H1 (cell line): ENCODE measurements at regions not wholly inside any gene's neighbourhood (a gene's known extent, or its start where the extent isn't known, plus 50 kb on each side); places are given as distances from the start of the nearest gene placed in this dataset.

ENCODE experiments used
- CTCF ChIA-PET: fragments of 300-600 bp; sonication (Branson Sonifier 250); formaldehyde crosslinking; loops from one replicate; lab custom pipeline; 2021; ENCODE audit not compliant: partially characterized antibody; lab: Charles Lee
- POLR2A ChIA-PET: fragments of 300-600 bp; sonication (Branson Sonifier 250); formaldehyde crosslinking; loops from one replicate; lab custom pipeline; 2021; ENCODE audit warnings: inconsistent platforms; ENCODE audit not compliant: partially characterized antibody; lab: Charles Lee
- DNase-seq, 2 experiments: peaks; one replicate each; pipeline versions ENCODE4 v3.0.0 to v3.0.0-alpha.2; 2010 to 2022; ENCODE audit warnings: low spot score in 2 of 2, low read depth in 1 of 2, mixed read lengths in 1 of 2
- FAIRE-seq: peaks from 2 replicates; lab custom pipeline; 2011; peaks lifted over from hg19 to GRCh38; lab: Jason Lieb, UNC
- H2AFZ ChIP-seq: 2 replicates; pipeline ENCODE4 v1.8.1; 2012; ENCODE audit warnings: low read length, inconsistent platforms
- H2AK5ac ChIP-seq: 2 replicates; pipeline ENCODE4 v1.6.1; 2013; ENCODE audit warnings: low read depth, low read length
- H2BK120ac ChIP-seq: replicated peaks from 2 replicates; pipeline ENCODE3; 2013; ENCODE audit warnings: low read depth, low read length, inconsistent platforms
- H2BK12ac ChIP-seq: 2 replicates; pipeline ENCODE4 v1.6.1; 2013; ENCODE audit warnings: low read depth, low read length
- H2BK15ac ChIP-seq: 2 replicates; pipeline ENCODE4 v1.6.1; 2013; ENCODE audit warnings: low read length
- H2BK20ac ChIP-seq: 2 replicates; pipeline ENCODE4 v1.6.1; 2013; ENCODE audit warnings: low read length
- H2BK5ac ChIP-seq: 2 replicates; pipeline ENCODE4 v1.6.1; 2013; ENCODE audit warnings: low read depth, low read length
- H3K14ac ChIP-seq: 2 replicates; pipeline ENCODE4 v1.6.1; 2013; ENCODE audit warnings: inconsistent platforms; ENCODE audit not compliant: insufficient read length
- H3K18ac ChIP-seq: 2 replicates; pipeline ENCODE4 v1.6.1; 2013; ENCODE audit warnings: low read length; ENCODE audit errors: extremely low read depth
- H3K23ac ChIP-seq: 2 replicates; pipeline ENCODE4 v1.6.1; 2013; ENCODE audit warnings: inconsistent platforms; ENCODE audit not compliant: insufficient read length
- H3K23me2 ChIP-seq: 2 replicates; pipeline ENCODE4 v1.6.1; 2013; ENCODE audit warnings: low read depth, low read length
- H3K27ac ChIP-seq: 2 replicates; pipeline ENCODE4 v1.6.1; 2011; ENCODE audit warnings: low read depth, low read length, inconsistent platforms
- H3K27me3 ChIP-seq, 4 experiments: replicated peaks in 1 of 4; 1 replicate in 1 of 4; 2 replicates in 3 of 4; pipeline versions ENCODE4 v1.6.1 to v1.8.1; 2011 to 2013; ENCODE audit warnings: low read length in 3 of 4, mild to moderate bottlenecking in 3 of 4, inconsistent platforms in 2 of 4, mixed read lengths in 2 of 4, moderate library complexity in 1 of 4; ENCODE audit not compliant: control insufficient read depth in 3 of 4, insufficient read depth in 3 of 4; ENCODE audit errors: extremely low read depth in 1 of 4
- H3K36me3 ChIP-seq, 4 experiments: 2 replicates each; pipeline versions ENCODE4 v1.6.1 to v1.8.1; 2011 to 2013; ENCODE audit warnings: mild to moderate bottlenecking in 4 of 4, low read length in 3 of 4, moderate library complexity in 2 of 4, control low read depth in 1 of 4, inconsistent platforms in 1 of 4; ENCODE audit not compliant: insufficient read depth in 4 of 4, control insufficient read depth in 2 of 4
- H3K4ac ChIP-seq: replicated peaks from 2 replicates; pipeline ENCODE3; 2013; ENCODE audit warnings: low read length, low read depth, mixed read lengths, inconsistent platforms; ENCODE audit not compliant: insufficient read length
- H3K4me1 ChIP-seq, 4 experiments: replicated peaks in 1 of 4; 1 replicate in 1 of 4; 2 replicates in 3 of 4; pipeline versions ENCODE4 v1.6.1 to v1.8.1; 2011 to 2013; ENCODE audit warnings: low read length in 3 of 4, inconsistent platforms in 2 of 4, mixed read lengths in 1 of 4; ENCODE audit not compliant: insufficient read depth in 4 of 4, control insufficient read depth in 3 of 4
- H3K4me2 ChIP-seq, 2 experiments: 2 replicates each; pipeline versions ENCODE4 v1.6.1 to v1.8.1; 2011 to 2013; ENCODE audit warnings: low read depth in 2 of 2, low read length in 2 of 2, control low read depth in 1 of 2, inconsistent platforms in 1 of 2, mild to moderate bottlenecking in 1 of 2; ENCODE audit not compliant: insufficient read depth in 1 of 2
- H3K4me3 ChIP-seq, 4 experiments: fragments of 200-600, 300-600 bp in 1 of 4; sonication (generic), shearing (Covaris generic), sonication (Bioruptor Twin) in 1 of 4; 2 replicates each; pipeline versions ENCODE4 v1.5.1 to v1.8.1; 2011 to 2016; ENCODE audit warnings: low read length in 4 of 4, low read depth in 3 of 4, control low read depth in 2 of 4, inconsistent platforms in 2 of 4, mild to moderate bottlenecking in 2 of 4, mixed read lengths in 1 of 4, moderate library complexity in 1 of 4; ENCODE audit not compliant: insufficient read depth in 2 of 4; ENCODE audit errors: extremely low read depth in 1 of 4
- H3K56ac ChIP-seq: replicated peaks from 2 replicates; pipeline ENCODE3; 2013; ENCODE audit warnings: low read depth, mild to moderate bottlenecking, mixed read lengths, low read length, inconsistent platforms; ENCODE audit not compliant: insufficient read length
- H3K79me1 ChIP-seq: 2 replicates; pipeline ENCODE4 v1.6.1; 2013; ENCODE audit warnings: low read depth, low read length, control low read depth
- H3K79me2 ChIP-seq, 2 experiments: 2 replicates each; pipeline versions ENCODE4 v1.6.1 to v1.8.1; 2012 to 2013; ENCODE audit warnings: low read length in 2 of 2, mild to moderate bottlenecking in 2 of 2, inconsistent platforms in 1 of 2; ENCODE audit not compliant: insufficient read depth in 2 of 2, control insufficient read depth in 1 of 2
- H3K9ac ChIP-seq, 4 experiments: replicated peaks in 1 of 4; 1 replicate in 1 of 4; 2 replicates in 3 of 4; pipeline versions ENCODE4 v1.6.1 to v1.8.1; 2011 to 2013; ENCODE audit warnings: low read depth in 3 of 4, low read length in 3 of 4, control low read depth in 2 of 4, mild to moderate bottlenecking in 2 of 4, moderate library complexity in 2 of 4, inconsistent platforms in 1 of 4; ENCODE audit errors: extremely low read depth in 1 of 4
- H3K9me3 ChIP-seq, 2 experiments: 2 replicates each; pipeline versions ENCODE4 v1.6.1 to v1.8.1; 2012 to 2013; ENCODE audit warnings: mild to moderate bottlenecking in 2 of 2, moderate library complexity in 2 of 2, control low read depth in 1 of 2, inconsistent platforms in 1 of 2, low read depth in 1 of 2, low read length in 1 of 2, mixed read lengths in 1 of 2; ENCODE audit not compliant: insufficient read depth in 2 of 2
- H4K20me1 ChIP-seq, 2 experiments: replicated peaks in 1 of 2; 2 replicates each; pipeline versions ENCODE3 to v1.8.1; 2011 to 2013; ENCODE audit warnings: inconsistent platforms in 2 of 2, low read length in 2 of 2, mild to moderate bottlenecking in 1 of 2; ENCODE audit not compliant: insufficient read depth in 2 of 2, control insufficient read depth in 1 of 2
- H4K5ac ChIP-seq: 2 replicates; pipeline ENCODE4 v1.6.1; 2013; ENCODE audit warnings: low read length, low read depth, mixed read lengths, inconsistent platforms; ENCODE audit not compliant: insufficient read length
- H4K8ac ChIP-seq: 2 replicates; pipeline ENCODE4 v1.8.0; 2013; ENCODE audit warnings: mild to moderate bottlenecking, moderate library complexity, low read length, inconsistent platforms; ENCODE audit not compliant: insufficient read depth; ENCODE audit errors: extremely low read depth
- H4K91ac ChIP-seq: replicated peaks from 2 replicates; pipeline ENCODE3; 2013; ENCODE audit warnings: low read length, mixed read lengths, inconsistent platforms; ENCODE audit not compliant: insufficient read length
- MAFK ChIP-seq: IDR thresholded peaks from 2 replicates; pipeline ENCODE4 v1.6.1; 2012; ENCODE audit warnings: low read depth, mild to moderate bottlenecking, improper control_type of control experiment, low read length
- WGBS, 2 experiments: shearing (Covaris generic) in 1 of 2; methylation state at CpG; one replicate each; pipeline versions ENCODE4 v1.1.6 to v1.1.7; 2013 to 2015; ENCODE audit warnings: low lambda C conversion rate in 2 of 2, mixed read lengths in 2 of 2, inconsistent platforms in 1 of 2, low coverage in 1 of 2, missing lambda C conversion rate in 1 of 2; ENCODE audit not compliant: insufficient replicate concordance in 2 of 2, insufficient coverage in 1 of 2, insufficient read length in 1 of 2; ENCODE audit errors: extremely low coverage in 1 of 2, missing lambda C conversion rate in 1 of 2; 5-methylcytosine and 5-hydroxymethylcytosine counted together
- TF ChIP-seq, protein P1 (sequence below), 3 experiments: IDR thresholded peaks; 1 replicate in 2 of 3; 2 replicates in 1 of 3; pipeline versions ENCODE4 v1.5.1 to v1.6.1; 2011; ENCODE audit warnings: low read length in 3 of 3, mild to moderate bottlenecking in 3 of 3, inconsistent platforms in 2 of 3, low read depth in 1 of 3, moderate library complexity in 1 of 3; ENCODE audit not compliant: insufficient read depth in 1 of 3; ENCODE audit errors: control extremely low read depth in 1 of 3

DNA sequence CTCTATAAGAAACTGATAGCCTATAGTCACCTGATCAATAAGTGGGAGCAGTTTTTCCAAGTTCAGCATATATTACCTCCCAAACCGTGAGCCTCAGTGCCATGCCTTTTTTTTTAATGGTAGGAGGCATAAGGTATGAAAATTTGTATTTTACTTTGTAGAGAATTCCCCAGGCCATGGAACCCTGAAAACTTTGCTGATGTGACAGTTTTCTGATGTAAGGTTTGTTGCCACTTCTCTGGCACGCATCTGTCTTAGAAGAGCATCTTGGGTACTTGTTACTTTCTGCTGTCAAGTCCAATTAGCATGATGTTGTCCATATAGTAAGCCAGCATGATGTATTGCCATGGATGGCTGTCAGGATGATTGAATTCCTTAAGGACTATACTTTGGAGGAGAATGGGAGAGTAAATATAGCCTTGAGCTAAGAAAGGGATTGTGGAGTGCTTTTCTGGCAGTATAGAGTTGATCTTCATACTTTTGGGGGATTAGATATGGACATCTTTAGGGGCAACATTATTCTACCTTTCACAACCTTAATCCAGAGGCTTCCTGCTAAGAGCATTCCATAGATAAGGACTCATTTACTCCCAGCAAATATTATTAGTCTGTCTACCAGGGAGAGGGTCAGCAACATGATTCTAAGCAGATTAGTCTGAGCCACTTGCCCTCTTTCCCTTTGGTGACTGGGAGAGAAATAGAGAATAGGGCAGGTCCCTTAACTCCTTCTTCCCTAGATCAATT, 389.6 kb downstream of the YTHDC2 start:
- H3K79me2 ChIP-seq, result no peaks in the 10 kb centered on the region
- H4K8ac ChIP-seq, result no peak overlapping the region
- H3K56ac ChIP-seq, result no peak overlapping the region
- no peak overlapping the region for H3K27ac ChIP-seq
- H3K79me1 ChIP-seq, result no peaks in the 10 kb centered on the region
- TF ChIP-seq, protein P1, sequence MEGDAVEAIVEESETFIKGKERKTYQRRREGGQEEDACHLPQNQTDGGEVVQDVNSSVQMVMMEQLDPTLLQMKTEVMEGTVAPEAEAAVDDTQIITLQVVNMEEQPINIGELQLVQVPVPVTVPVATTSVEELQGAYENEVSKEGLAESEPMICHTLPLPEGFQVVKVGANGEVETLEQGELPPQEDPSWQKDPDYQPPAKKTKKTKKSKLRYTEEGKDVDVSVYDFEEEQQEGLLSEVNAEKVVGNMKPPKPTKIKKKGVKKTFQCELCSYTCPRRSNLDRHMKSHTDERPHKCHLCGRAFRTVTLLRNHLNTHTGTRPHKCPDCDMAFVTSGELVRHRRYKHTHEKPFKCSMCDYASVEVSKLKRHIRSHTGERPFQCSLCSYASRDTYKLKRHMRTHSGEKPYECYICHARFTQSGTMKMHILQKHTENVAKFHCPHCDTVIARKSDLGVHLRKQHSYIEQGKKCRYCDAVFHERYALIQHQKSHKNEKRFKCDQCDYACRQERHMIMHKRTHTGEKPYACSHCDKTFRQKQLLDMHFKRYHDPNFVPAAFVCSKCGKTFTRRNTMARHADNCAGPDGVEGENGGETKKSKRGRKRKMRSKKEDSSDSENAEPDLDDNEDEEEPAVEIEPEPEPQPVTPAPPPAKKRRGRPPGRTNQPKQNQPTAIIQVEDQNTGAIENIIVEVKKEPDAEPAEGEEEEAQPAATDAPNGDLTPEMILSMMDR (IDR thresholded peaks at IDR 0.05; ENCODE audit: control extremely low read depth in 1 of 3, insufficient read depth in 1 of 3, low read depth in 1 of 3, low read length in 3 of 3), result no peak
- peak; percentile 51; the same call in 1 of the 2 replicates for TF ChIP-seq MAFK
- no peak overlapping the region for H2BK20ac ChIP-seq
- no peak overlapping the region for H2BK120ac ChIP-seq
- no peaks in the 10 kb centered on the region for H4K20me1 ChIP-seq
- H3K14ac ChIP-seq, result no peak overlapping the region
- no peaks in the 10 kb centered on the region for H3K36me3 ChIP-seq
- CTCF ChIA-PET, result interaction anchor here (0.6 kb wide), 1 partner anchor 18 kb away, joined by 3 read pairs; no protein-coding TSS in a partner anchor
- H3K23ac ChIP-seq, result no peak overlapping the region
- H4K91ac ChIP-seq, result no peak overlapping the region
- H3K4me3 ChIP-seq, result no peak overlapping the region
- WGBS, 2 experiments, result 93% methylated on average over 2 of the region's 2 CpGs; no CpG with 5 or more reads in 1 of the 2 experiments
- DNase-seq (no peak), FAIRE-seq (no peak)
- H3K23me2 ChIP-seq, result no peaks in the 10 kb centered on the region
- H3K4me1 ChIP-seq, result no peaks in the 10 kb centered on the region
- no peak overlapping the region for H3K4ac ChIP-seq
- no peak overlapping the region for H3K18ac ChIP-seq
- no peak overlapping the region for H2AK5ac ChIP-seq
- H3K27me3 ChIP-seq, result no peaks in the 10 kb centered on the region
- no peak overlapping the region for H3K9ac ChIP-seq
- no peak overlapping the region for H2AFZ ChIP-seq
- no peak overlapping the region for H3K4me2 ChIP-seq
- H4K5ac ChIP-seq, result no peak overlapping the region
- H2BK15ac ChIP-seq, result no peak overlapping the region
- no peak overlapping the region for H2BK5ac ChIP-seq
- H3K9me3 ChIP-seq, result no peaks in the 10 kb centered on the region
- H2BK12ac ChIP-seq, result no peak overlapping the region
- POLR2A ChIA-PET, result interaction anchor here (1.0 kb wide), 1 partner anchor 11 kb away, joined by 3 read pairs; no protein-coding TSS in a partner anchor
